HG02763 (cell line): ENCODE measurements at regions not wholly inside any gene's neighbourhood (a gene's known extent, or its start where the extent isn't known, plus 50 kb on each side); places are given as distances from the start of the nearest gene placed in this dataset.
"Not testable (repeated sequence)": the region's sequence is repeated elsewhere in the genome, so short reads cannot be mapped to it uniquely, and the experiment has no call there.

ENCODE experiments used
- ATAC-seq: cut with Tn5 transposase; IDR thresholded peaks from one replicate; pipeline ENCODE4 v1.9.1; 2021; ENCODE audit warnings: mild to moderate bottlenecking, moderate library complexity; ENCODE audit not compliant: unreplicated experiment

DNA sequence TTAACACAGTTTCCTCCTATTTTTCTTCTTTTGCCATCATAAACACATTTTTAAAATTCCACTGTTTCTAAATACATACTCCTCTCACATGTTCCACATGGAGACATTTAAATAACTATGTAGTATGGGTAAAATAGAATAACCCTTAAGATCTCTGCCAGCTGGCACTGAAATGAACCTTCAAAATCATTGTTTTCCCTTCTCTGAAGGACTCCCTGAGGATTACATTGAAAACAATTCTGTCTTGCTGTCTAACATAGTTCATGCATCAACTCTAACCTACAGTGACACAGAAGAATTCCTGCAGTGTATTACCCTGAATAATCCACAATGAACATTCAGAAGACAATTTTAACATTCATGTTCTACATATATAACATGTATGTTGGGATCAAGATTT is 1361.8 kb upstream of the CITED2 start:
- no peak for ATAC-seq

DNA sequence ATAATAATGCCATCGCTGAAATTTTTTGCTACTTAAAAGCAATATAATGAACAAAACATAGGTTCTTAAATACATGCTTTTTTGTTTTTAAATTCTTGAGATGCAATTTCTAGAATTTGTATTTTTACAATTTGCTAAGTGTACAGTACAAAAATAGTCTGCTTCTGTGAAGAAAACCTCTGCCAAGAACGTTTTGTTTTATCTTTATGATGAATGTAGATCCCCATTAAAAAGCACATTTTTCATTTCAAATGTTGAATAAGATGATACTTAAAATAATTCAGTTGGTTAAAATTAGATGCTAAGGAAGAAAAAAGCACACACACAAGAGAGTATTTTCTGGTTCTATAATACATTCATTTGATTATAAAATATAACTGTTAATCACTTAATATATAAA is 1358.5 kb upstream of the CITED2 start:
- no peak for ATAC-seq

DNA sequence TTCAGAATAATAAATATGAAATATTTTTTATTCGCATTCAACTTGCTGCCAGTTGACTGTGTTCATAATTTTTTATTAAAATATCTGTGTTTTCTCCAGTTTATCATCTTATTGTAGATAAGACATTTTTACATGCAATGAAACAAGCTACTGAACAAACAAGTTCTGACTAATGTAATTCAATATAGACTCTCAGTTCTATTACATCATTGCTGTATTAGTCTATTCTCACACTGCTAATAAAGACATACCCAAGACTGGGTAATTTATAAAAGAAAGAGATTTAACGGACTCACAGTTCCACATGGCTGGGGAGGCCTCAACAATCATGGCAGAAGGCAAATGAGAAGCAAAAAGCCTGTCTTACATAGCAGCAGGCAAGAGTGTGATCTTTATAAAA is 1357.7 kb upstream of the CITED2 start:
- no peak for ATAC-seq

DNA sequence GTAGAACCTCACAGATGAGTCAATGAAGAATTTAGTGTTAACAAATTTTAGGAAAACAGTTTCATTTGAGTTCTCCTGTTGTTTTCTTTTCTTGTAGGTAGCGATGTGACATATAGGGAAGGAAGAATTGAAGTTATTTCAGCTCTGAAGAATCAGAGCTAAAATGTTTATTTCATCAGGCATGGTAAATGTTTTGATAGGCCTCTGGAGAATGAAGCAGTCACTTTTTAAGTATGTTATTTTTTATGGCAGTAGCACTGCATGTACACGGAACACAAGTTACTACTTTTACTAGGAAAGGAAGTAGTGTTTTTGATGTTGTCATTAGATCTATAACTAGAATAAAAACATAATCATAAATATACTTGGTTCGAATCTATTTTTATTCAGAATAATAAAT is 1357.3 kb upstream of the CITED2 start:
- no peak for ATAC-seq

DNA sequence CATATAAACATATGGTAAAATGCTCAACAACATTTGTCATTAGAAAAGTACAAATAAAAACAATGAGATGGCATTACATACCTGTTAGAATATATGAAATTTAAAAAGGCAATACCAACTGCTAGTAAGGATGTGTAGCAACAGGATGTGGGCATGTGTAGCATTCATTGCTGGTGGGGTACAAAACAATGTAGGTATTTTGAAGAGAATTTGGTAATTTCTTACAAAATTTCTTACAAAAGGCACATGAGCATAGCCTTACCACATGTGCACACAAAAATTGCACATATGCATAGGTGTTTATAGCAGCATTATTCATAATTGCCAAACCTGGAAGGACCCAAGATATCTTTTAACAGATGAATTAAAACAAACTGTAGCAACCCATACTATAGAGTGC is 1355.1 kb upstream of the CITED2 start:
- ATAC-seq = no peak

DNA sequence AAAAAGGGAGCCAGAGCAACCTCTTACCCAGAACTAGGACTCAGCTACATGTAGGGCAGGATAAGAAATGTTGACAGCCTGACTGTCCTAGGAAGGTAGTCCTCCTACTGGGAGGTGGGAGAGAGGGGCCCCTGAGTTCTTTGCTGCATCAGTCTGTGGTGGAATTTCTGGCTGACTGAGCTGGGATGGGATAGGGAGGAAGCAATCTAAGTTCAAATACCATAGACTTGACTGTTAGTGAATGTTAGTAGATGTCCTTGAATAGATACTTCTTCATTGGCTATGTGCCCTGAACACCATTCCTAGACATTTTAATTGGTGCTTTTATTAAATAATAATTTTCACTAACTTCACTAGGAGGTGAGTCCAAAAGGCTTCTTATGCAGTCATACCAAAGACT is 1343.6 kb upstream of the CITED2 start:
- no peak for ATAC-seq

DNA sequence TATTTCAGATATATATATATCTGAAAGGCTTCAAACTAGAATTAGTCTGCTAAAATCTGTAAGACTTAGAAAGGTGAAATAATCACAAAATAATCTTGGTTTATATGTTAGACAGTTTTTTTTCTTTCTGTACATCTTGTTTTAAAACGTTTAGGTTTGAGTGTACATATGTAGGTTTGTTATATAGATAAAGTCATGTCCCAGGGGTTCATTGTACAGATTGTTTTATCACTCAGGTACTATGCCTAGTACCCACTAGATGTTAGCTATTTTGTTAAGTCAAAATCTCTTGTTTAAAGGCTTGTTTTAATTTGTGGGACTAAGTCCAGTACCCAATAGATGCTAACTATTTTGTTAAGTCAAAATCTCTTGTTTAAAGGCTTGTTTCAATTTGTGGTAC is 1339.0 kb upstream of the CITED2 start:
- no peak for ATAC-seq

DNA sequence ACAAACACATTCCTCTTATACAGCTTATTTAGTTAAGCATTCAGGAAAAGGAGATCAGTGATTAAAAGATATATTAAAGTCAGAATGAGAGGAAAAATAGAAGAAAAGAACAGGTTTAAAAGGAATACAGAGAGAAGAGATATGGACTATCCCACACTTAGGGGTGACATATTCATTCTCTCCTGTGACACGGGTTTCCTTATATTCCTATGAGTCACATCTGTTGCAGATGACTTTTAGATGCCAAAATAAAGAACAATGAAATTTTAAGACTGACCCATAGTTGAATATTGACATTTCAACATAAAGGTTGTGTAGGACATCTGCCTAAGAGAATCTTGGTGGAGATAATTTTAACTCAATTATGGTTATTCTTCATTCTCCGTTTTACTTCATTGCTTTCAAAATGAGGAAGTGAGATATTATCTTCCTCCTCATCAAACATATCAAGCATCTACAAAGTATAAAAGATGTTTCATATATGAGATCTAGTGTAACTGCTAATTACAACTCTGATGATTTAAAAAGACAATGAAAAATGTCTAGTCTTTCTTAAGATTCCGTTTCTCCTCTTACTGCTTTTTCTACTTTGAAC is 1336.7 kb upstream of the CITED2 start:
- ATAC-seq = no peak

DNA sequence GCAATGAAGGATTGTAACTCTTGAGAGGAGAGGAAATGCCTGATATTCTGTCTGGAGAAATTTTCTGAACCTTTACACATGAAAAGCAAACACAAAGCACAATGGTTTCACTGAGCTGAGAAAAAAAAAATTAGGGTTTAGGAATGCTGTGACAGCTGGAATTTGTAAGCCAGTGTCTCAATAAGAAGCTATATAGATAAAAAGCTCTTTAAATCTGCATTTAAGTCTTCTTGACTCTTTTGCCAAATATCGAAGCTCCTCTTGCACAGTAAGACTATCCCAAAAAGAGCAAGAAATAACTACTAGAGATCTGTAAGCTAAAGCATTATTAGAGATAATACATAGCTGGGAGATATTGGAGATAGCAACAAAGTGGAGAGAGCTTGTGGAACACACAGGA is 1334.0 kb upstream of the CITED2 start:
- ATAC-seq = no peak

DNA sequence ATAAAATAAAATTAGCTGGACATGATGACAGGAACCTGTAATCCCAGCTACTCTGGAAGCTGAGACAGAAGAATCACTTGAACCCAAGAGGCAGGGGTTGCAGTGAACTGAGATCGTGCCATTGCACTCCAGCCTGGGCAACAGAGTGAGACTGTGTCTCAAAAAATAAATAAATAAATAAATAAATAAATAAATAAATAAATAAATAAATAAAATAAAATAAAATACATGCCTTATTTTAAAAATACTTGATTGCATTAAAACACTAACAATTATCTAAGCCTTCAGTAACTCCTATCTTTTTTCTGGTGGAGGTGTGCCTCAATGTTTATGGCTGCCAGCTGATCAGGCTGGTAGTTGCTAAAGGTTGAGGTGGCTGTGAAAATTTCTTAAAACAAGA is 1329.6 kb upstream of the CITED2 start:
- ATAC-seq = not testable (repeated sequence)

DNA sequence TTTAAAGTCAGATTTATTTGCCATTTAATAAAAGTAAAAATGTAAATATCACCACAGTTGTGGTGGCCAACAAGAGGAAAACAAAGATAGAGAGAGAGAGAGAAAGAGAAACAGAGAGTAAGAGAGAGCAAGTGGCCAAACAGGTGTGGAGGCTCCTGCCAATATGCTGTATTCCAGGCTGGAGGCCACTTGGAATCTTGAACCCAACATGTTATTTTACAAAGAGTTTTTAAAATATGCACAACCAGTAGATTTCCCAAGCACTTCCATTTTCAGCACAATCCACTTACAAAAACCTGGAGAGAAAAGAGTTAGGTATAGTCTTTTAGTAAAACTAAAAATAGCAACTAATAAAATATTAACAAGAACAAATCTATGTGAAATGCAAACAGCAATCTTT is 1323.1 kb upstream of the CITED2 start:
- ATAC-seq = no peak

DNA sequence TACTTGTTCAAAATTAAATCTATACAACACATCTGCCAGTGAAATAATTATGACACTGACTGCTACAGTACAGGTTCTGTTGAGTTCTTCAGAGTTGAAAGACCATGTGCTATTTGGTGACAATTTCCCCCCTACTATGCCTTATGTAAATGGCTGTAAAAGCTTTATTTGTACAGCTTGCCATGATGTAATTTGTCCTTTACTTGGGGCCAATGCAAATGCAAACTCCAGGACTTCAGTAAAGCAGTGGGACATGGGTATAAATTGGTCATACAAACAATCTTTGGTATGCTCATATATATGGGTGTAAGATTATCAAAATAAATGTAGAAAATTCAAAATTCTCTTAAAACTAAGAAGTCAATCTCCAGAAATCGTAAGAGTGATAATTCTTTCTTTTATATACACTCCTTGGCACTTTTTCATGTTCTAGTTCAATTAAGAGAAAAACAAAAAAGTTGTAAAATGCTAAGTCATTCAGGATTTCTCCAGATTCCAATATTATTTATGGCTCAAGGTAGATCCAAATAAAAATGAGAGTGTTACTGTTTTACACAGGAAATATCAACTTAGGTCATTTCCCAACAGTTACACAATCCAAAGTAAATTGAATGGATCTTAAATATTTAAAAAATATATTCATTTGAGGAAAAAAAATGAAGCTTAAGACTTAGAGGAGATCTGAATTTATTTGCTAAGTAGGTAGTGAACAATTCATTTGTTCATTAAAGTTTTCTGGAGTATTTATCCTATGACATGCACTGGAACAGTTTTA is 1310.5 kb upstream of the CITED2 start:
- no peak for ATAC-seq

DNA sequence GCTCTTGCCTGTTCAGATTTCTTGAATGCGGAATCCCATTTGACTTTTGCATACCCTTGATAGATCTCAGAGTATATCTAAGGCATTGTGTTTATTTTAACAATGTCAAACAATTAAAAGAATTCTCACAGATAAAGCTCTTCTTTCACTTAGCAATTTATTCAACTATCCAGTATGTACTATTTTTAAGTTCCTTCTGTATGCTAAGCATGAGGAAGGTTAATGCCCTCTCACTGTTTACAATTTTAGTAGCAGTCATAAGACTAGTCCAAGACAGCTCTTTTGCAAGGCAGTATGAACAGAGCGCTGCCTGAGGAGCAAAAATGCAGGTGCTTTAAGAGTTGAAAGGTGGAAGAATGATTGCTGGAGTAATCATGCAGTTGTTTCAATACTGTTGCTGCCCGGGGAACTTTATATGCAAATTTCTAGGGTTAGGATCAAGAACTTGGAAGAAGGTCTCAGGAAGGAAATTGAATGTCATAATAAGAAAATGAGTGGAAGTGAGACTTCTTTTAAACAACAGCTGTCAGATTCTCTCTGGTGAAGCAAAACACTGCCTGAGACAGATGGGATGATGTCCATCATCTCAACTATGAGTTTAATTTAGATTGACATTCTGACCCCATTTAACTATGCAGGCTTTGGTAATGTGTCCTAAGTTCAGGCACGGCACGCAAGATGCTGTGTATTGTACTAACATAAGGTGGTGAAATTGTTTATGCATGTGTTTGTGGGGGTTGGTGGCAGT is 1303.5 kb upstream of the CITED2 start:
- no peak for ATAC-seq

DNA sequence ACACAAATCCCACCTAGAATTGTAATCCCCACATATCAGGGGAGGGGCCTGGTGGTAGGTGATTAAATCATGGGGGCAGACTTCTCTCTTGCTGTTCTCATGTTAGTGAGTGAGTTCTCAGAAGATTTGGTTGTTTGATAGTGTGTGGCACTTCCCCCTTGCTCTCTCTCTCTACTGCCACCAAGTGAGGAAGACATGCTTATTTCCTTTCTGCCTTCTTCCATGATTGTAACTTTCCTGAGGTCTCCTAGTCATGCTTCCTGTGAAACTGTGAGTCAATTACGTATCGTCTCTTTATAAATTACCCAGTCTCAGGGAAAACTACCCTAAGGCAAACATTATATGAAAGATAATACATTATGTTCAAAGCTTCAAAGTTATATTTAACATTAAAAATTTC is 1297.5 kb upstream of the CITED2 start:
- no peak for ATAC-seq

DNA sequence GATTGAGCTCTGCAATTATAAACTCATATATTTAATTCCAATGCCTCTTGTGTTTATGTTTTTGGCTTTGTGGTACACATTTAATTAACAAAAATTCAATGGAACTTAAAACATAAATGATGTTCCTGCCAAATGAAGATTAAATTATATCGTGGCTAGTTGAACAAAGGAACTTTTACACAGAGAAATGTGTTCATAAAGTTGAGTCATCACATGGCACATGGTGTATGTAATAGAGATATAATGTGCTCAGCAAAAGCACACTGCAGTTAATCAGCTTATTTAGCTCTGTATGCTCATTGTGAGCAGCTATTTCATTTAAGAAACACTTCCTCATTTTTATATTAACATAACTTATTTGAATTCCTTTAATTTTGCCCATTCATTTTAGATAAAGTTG is 1295.6 kb upstream of the CITED2 start:
- ATAC-seq = no peak

DNA sequence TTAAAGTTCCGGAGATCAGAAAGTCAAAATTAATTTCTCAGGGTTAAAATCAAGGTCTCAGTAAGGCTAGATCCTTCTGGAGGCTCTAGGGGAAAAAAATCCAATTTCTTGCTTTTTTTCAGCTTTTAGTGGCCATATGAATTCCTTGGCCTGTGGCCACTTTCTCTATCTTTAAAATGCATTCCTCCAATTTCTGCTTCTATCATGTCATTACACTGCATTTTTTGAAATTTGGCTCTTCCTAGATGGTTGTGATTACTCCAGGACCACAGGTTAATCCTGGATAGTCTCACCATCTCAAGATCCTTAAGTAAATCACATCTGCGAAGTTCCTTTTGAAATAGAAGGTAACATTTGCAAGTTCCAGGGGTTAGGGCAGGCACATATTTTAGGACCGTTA is 1294.9 kb upstream of the CITED2 start:
- no peak for ATAC-seq

DNA sequence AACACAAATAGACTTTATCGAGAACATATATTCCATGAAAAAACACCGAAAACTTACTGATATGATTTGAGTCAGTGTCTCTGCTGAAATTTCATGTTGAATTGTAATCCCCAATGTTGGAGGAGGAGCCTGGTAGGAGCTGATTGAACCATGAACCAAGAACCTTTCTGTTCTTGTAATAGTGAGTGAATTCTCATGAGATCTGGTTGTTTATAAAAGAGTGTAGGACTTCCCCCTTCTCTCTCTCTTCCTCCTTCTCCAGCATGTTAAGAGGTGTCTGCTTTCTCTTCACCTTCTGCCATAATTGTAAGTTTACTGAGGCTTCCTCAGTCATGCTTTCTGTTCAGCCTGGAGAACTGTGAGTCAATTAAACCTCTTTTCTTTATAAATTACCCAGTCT is 1289.3 kb upstream of the CITED2 start:
- ATAC-seq = no peak

DNA sequence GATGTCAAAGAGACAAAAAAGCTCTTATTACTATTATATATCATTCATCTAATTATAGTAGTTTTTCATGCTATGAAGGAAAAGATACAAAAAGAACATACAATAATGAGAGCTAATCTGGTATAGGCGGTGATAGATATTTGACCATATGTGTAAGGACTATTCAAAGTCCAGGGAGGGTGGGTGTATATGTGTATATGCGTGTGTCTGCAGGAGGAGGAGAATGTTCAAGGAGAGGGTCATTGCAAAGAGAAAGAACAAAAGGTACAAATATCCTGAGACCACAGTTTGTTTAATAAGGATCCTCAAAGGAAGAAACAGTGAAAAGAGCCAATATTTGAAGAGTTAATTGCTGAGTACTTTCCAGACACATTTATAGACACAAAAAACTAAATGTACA is 1288.6 kb upstream of the CITED2 start:
- no peak for ATAC-seq

DNA sequence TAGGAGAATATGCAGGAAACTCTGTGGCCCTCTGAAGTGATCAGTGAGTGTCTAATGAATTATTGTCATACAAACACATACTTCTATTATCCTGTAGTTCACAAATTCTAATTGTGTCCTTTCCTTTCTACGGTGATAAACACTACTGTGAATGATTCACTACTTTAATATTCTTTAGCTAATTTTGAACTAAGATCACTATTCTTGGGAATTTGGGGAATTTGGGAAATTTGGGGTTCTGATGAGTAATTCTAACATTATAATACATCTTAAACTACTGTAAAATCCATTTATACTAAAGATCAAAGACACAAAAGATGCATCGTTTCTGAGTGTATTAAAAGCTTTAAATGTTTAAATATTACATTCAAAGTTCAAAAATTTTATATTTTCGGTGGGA is 1287.2 kb upstream of the CITED2 start:
- no peak for ATAC-seq

DNA sequence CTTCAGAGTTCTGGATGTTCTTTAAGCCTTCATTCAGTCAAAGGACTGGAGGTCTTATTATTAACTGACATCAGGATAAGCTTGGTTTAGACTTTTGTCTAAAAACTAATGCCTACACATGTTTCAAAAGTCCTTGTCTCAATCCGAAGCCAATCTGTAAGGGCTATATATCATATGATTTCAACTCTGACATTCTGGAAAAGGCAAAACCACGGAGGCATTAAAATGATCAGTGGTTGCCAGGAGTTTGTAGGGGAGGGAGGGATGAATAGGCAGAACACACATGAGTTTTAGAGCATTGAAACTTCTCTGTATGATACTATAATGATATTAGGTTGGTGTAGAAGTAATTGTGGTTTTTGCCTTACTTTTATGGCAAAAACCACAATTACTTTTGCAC is 1285.8 kb upstream of the CITED2 start:
- no peak for ATAC-seq

DNA sequence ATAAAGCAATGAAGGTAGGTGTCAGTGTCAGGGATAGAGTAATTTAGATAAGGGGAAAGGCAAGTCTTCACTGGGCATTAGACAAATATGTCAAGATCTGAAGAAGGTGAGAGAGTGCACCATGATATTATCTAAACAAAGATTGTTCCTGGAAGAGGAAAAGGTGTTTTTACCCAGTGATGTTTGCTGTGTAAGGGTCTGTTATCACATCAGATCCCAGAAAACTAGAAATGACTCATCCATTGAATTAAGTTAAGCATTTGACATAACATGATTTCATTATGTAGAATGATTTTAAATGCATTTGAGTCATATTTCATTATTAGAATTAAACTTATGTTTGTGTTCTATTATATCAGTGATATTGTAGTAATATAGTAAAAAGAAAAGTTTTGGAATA is 1279.5 kb upstream of the CITED2 start:
- ATAC-seq = no peak

DNA sequence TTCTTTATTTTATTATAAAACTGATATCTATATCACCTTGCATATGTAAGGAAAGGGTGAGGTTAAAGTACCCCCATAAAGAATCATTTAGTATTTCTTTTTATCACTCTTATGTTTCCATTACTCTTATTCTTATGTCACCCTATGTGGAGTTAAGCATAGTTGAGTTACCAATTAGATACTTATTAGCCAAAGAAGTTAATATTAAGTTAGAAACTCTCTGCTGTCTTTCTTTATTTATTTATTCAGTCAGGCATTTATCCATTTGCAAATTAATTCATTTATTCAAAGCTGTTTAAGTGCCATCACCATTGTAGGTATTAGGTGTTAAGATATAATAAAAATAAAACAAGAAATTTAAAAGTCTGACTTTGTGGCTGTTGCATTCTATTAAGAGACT is 1279.1 kb upstream of the CITED2 start:
- ATAC-seq = no peak
